Osteoblast (primary cell): ENCODE measurements at regions not wholly inside any gene's neighbourhood (a gene's known extent, or its start where the extent isn't known, plus 50 kb on each side); places are given as distances from the start of the nearest gene placed in this dataset.
"Not testable (repeated sequence)": the region's sequence is repeated elsewhere in the genome, so short reads cannot be mapped to it uniquely, and the experiment has no call there.

Experiments used
- DNase-seq: peaks from one replicate; pipeline ENCODE4 v3.0.0; 2011; ENCODE audit warnings: low spot score, mixed read lengths; ENCODE audit not compliant: insufficient read length; ENCODE audit errors: missing footprints
- H2AFZ ChIP-seq: 2 replicates; pipeline ENCODE4 v1.6.0; 2011; ENCODE audit warnings: mild to moderate bottlenecking, low read length
- H3K27ac ChIP-seq: 2 replicates; pipeline ENCODE4 v1.5.1; 2011; ENCODE audit warnings: mild to moderate bottlenecking, low read depth, low read length, moderate library complexity
- H3K27me3 ChIP-seq: 2 replicates; pipeline ENCODE4 v1.6.0; 2012; ENCODE audit warnings: mild to moderate bottlenecking, control low read depth, inconsistent platforms, low read length, moderate library complexity; ENCODE audit not compliant: insufficient read depth
- H3K36me3 ChIP-seq: 2 replicates; pipeline ENCODE4 v1.5.1; 2011; ENCODE audit warnings: mild to moderate bottlenecking, low read length, control low read depth, moderate library complexity; ENCODE audit not compliant: insufficient read depth
- H3K4me1 ChIP-seq: 2 replicates; pipeline ENCODE4 v1.5.1; 2011; ENCODE audit warnings: mild to moderate bottlenecking, low read length, control low read depth, moderate library complexity; ENCODE audit not compliant: insufficient read depth
- H3K4me2 ChIP-seq: 2 replicates; pipeline ENCODE4 v1.6.0; 2011; ENCODE audit warnings: mild to moderate bottlenecking, low read length; ENCODE audit not compliant: insufficient read depth
- H3K4me3 ChIP-seq: fragments of 200-600 bp; sonication (generic); 3 replicates; pipeline ENCODE4 v1.5.1; 2012; ENCODE audit warnings: mild to moderate bottlenecking, low read length, inconsistent platforms; ENCODE audit not compliant: insufficient read depth
- H3K79me2 ChIP-seq: 2 replicates; pipeline ENCODE4 v1.6.0; 2012; ENCODE audit warnings: mild to moderate bottlenecking, low read length, control low read depth, inconsistent platforms; ENCODE audit not compliant: insufficient read depth
- H3K9me3 ChIP-seq: 2 replicates; pipeline ENCODE4 v1.5.1; 2011; ENCODE audit warnings: low read depth, low read length, control low read depth
- H4K20me1 ChIP-seq: 2 replicates; pipeline ENCODE4 v1.6.0; 2012; ENCODE audit warnings: mild to moderate bottlenecking, low read length, control low read depth; ENCODE audit not compliant: insufficient read depth
- TF ChIP-seq, protein P1 (sequence below): IDR thresholded peaks from 2 replicates; pipeline ENCODE4 v1.5.1; 2011; ENCODE audit warnings: mild to moderate bottlenecking, low read depth, low read length, moderate library complexity; ENCODE audit errors: extremely low read depth

DNA sequence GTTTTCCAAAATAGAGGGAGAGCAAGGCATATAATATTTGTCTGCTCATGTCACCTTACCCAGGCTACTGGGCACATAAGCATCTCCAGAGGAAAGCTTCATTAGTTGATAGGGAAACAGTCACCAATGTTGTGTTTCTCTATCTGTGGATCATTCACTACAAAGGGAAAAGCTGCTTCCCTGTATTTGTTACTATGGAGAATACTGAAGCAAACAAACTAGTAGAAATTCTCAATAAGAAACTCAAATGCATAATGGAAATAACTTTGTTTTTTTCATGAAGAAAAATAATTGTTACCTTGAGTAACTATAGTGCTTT lies 138.2 kb downstream of the PCSK1 start:
- H3K27me3 ChIP-seq = no peaks in the 10 kb centered on the region
- no peaks in the 10 kb centered on the region for H3K79me2 ChIP-seq
- H3K36me3 ChIP-seq = no peaks in the 10 kb centered on the region
- peaks cover 30% of the 10 kb centered on the region for H3K4me1 ChIP-seq
- peak overlapping the region; percentile 66 for H3K27ac ChIP-seq
- no peak overlapping the region for H3K4me3 ChIP-seq
- H2AFZ ChIP-seq = peak overlapping the region; percentile 0
- H4K20me1 ChIP-seq = no peaks in the 10 kb centered on the region
- no peak overlapping the region for H3K4me2 ChIP-seq
- TF ChIP-seq, protein P1, sequence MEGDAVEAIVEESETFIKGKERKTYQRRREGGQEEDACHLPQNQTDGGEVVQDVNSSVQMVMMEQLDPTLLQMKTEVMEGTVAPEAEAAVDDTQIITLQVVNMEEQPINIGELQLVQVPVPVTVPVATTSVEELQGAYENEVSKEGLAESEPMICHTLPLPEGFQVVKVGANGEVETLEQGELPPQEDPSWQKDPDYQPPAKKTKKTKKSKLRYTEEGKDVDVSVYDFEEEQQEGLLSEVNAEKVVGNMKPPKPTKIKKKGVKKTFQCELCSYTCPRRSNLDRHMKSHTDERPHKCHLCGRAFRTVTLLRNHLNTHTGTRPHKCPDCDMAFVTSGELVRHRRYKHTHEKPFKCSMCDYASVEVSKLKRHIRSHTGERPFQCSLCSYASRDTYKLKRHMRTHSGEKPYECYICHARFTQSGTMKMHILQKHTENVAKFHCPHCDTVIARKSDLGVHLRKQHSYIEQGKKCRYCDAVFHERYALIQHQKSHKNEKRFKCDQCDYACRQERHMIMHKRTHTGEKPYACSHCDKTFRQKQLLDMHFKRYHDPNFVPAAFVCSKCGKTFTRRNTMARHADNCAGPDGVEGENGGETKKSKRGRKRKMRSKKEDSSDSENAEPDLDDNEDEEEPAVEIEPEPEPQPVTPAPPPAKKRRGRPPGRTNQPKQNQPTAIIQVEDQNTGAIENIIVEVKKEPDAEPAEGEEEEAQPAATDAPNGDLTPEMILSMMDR = no peak
- DNase-seq = no peak
- H3K9me3 ChIP-seq = no peaks in the 10 kb centered on the region

DNA sequence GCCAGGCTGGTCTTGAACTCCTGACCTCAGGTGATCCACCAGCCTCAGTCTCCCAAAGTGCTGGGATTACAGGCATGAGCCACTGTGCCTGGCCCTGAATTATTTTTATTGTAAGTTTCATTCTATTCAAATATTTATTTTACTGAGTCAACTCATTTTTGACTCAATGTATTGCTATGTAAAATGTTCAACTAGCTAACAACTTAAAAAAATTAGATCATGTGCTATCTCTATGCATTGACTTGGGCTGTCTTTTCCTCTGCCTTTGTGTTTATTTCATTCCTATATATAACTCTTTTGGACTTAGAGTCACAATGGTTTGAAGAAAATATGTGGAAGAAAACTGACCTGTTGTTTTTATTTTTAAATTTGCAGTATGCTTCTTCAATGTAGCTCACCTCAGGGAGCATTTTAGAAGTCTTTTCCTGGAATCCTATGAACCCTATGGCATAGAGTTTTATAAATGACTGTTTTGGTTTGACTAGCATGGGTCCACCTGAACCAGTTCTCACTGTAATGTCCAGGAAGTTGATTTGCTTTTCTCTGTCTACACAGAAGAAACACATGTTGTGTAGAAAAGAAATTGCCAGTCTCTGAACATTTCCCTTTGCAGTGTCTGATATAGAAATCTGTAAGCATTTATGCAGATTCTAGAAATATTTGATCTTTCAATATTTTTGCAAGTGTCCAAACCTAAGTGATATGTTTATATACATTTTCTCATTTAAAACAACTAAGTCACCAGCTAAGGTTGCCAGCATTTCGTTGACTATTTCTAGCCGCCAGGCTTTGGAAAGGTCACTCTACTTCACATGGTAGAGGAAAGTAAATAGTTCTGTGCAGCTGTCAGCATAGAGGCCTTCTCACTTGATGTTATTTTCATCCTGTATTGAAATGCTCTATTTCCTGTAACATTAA lies 138.8 kb downstream of the PCSK1 start:
- Histone ChIP-seq H3K79me2 (no peaks in the 10 kb centered on the region), H3K27me3 (no peaks in the 10 kb centered on the region), H4K20me1 (no peaks in the 10 kb centered on the region), H3K4me2 (no peak overlapping the region), H3K4me1 (peaks cover 30% of the 10 kb centered on the region), H3K4me3 (no peak overlapping the region), H3K9me3 (no peaks in the 10 kb centered on the region), H3K36me3 (no peaks in the 10 kb centered on the region), H3K27ac (peak overlapping the region; percentile 66), H2AFZ (peak overlapping the region; percentile 0)
- TF ChIP-seq, protein P1 = no peak
- no peak for DNase-seq

DNA sequence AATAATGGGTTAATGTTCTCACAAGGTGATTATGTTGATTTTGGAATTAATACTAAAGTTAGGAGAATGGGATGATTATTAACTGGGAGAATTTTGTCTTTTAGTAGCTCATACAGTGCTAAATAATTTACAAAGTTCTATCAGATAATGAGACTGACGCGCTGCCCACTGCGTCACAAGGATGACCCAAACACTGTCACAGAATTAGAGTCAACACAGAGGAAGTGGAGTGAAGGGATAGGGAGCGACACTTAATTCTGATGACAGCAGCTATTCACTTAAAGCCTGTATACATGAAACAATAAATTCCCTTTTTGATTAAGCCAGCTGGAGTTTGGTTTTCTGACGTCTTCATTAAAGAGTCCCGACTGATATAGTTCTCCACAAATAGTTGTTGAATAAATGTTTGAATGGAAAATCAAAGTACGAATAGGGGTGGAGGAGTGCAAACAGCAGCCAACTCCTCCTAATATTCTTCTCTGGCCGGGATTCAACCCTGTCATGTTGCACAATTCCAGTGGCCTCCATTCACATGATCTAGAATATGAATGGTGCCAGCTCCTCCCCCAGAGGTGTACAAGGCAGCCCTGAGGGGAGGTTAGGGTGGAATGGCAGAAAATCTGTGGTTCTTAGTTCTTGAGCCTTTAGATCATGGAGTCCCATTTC lies 140.3 kb downstream of the PCSK1 start:
- H3K27ac ChIP-seq = no peak overlapping the region
- peaks cover 38% of the 10 kb centered on the region for H3K4me1 ChIP-seq
- TF ChIP-seq, protein P1 = no peak

DNA sequence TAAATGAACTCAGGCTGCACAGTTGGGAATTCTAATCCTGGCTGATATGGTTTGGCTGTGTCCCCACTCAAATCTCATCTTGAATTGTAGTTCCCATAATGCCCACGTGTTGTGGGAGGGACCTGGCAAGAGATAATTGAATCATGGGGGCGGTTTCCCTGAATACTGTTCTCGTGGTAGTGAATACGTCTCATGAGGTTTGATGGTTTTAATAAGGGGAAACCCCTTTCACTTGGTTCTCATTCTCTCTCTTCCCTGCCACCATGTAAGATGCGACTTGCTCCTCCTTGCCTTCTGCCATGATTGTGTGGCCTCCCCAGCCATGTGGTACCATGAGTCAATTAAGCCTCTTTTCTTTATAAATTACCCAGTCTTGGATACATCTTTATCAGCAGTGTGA lies 143.8 kb downstream of the PCSK1 start:
- H3K4me3 ChIP-seq, DNase-seq, H3K4me2 ChIP-seq, H3K36me3 ChIP-seq, H3K27me3 ChIP-seq, H3K9me3 ChIP-seq, H3K79me2 ChIP-seq, H4K20me1 ChIP-seq: not testable (repeated sequence)
- Histone ChIP-seq H3K27ac (peak overlapping the region; percentile 62), H3K4me1 (peaks cover 23% of the 10 kb centered on the region), H2AFZ (peak overlapping the region; percentile 13)

More for the DNA sequence above, 140.3 kb downstream of the PCSK1 start:
- no peaks in the 10 kb centered on the region for H3K27me3 ChIP-seq
- no peak for DNase-seq
- no peak overlapping the region for H3K4me3 ChIP-seq
- no peaks in the 10 kb centered on the region for H3K9me3 ChIP-seq
- no peaks in the 10 kb centered on the region for H3K36me3 ChIP-seq
- no peak overlapping the region for H2AFZ ChIP-seq
- H4K20me1 ChIP-seq = no peaks in the 10 kb centered on the region
- H3K79me2 ChIP-seq = no peaks in the 10 kb centered on the region
- no peak overlapping the region for H3K4me2 ChIP-seq
